ENCODE measurements at regions not wholly inside any gene's neighbourhood (a gene's known extent, or its start where the extent isn't known, plus 50 kb on each side); places are given as distances from the start of the nearest gene placed in this dataset.

- Histone ChIP-seq H3K4me1 (ENCODE audit: insufficient read depth, low read length) (no peaks in the 10 kb centered on the region; the same call in 1 of the 2 replicates), H3K9ac (ENCODE audit: low read depth, low read length) (no peak overlapping the region), H3K4me3 (ENCODE audit: low read length) (no peak overlapping the region), H3K9me3 (ENCODE audit: insufficient read depth, low read depth, low read length) (no peaks in the 10 kb centered on the region; the same call in 1 of the 2 replicates), H3K27me3 (ENCODE audit: insufficient read depth, low read length) (no peaks in the 10 kb centered on the region), H3K36me3 (ENCODE audit: insufficient read depth, low read depth, low read length) (no peaks in the 10 kb centered on the region), H3K27ac (ENCODE audit: low read length) (no peak overlapping the region)
Observed at GRCh38 chr5:17829456-17829855, 195.2 kb downstream of the TAF11L14 start.

DNA sequence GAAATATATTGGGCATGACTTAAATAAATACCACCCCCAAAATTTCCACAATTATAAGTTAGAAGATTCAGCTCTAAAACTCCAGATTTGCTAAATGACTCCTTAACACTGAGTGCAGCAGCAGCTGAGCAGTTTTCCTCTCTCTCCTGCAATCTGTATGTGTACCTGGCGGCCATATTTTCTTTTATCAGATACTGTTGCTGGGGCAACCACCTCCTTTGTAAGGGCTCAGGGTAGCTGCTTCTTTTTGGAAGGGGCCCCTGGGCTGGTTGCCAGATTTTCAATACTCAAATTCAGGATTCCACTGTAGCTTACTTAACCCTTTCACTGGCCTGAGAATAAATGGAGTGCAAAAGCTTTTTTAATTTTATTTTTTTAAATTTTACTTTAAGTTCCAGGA lies 197.0 kb downstream of the TAF11L14 start:
- no peak overlapping the region for H3K27ac ChIP-seq (ENCODE audit: low read length)
- H3K36me3 ChIP-seq (ENCODE audit: insufficient read depth, low read depth, low read length) = no peaks in the 10 kb centered on the region
- no peak overlapping the region for H3K9ac ChIP-seq (ENCODE audit: low read depth, low read length)
- no peak overlapping the region for H3K4me3 ChIP-seq (ENCODE audit: low read length)
- H3K9me3 ChIP-seq (ENCODE audit: insufficient read depth, low read depth, low read length) = peaks cover 4% of the 10 kb centered on the region; the same call in 1 of the 2 replicates
- H3K4me1 ChIP-seq (ENCODE audit: insufficient read depth, low read length) = no peaks in the 10 kb centered on the region; the same call in 1 of the 2 replicates
- no peaks in the 10 kb centered on the region for H3K27me3 ChIP-seq (ENCODE audit: insufficient read depth, low read length)

DNA sequence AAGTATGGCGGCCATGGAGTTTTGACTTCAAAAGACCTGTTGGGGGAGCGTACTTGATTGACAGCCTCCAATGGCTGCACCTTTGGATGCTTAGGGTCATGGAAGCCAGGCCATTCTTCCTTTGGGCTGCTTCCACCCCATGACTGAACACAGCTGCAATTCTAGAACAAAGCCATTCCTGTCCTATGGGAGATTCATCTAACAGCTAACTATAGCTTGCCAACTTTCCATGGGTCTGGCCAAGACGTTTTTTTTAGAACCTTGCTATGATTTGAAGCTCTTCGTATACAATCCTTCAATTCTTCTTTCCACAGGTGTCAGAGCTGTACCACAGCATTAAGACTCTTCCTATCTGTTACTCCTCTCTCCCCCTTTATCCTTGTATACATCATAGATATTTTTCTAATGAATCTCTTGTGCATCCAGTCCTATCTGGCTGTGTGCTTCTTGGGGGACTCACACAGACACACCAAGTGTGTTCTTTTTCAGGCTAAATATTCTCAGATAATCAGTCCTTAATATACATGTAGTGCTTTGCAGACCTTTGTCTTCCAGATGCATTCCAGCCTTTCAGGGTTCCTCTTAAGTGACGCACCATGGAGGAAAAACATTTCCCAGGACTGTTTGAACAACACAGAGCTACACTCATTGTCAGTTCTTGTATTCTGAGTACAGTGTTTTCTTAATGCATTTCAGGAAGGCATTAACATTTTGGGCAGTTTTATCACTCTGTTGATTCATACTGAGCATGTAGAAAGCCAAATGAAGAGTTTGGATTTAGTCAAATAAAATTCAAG lies 198.9 kb downstream of the TAF11L14 start:
- Histone ChIP-seq H3K4me1 (ENCODE audit: insufficient read depth, low read length) (no peaks in the 10 kb centered on the region; the same call in 1 of the 2 replicates), H3K27ac (ENCODE audit: low read length) (no peak overlapping the region), H3K4me3 (ENCODE audit: low read length) (no peak overlapping the region), H3K36me3 (ENCODE audit: insufficient read depth, low read depth, low read length) (no peaks in the 10 kb centered on the region), H3K9me3 (ENCODE audit: insufficient read depth, low read depth, low read length) (0 out of 2 replicates have a peak, but pooled peaks cover 4% of the 10 kb centered on the region), H3K27me3 (ENCODE audit: insufficient read depth, low read length) (no peaks in the 10 kb centered on the region), H3K9ac (ENCODE audit: low read depth, low read length) (no peak overlapping the region)

GRCh38 chr5:17837757-17838156 lies 203.5 kb downstream of the TAF11L14 start:
- Histone ChIP-seq H3K9ac (ENCODE audit: low read depth, low read length) (no peak overlapping the region), H3K36me3 (ENCODE audit: insufficient read depth, low read depth, low read length) (no peaks in the 10 kb centered on the region), H3K27me3 (ENCODE audit: insufficient read depth, low read length) (no peaks in the 10 kb centered on the region), H3K4me1 (ENCODE audit: insufficient read depth, low read length) (no peaks in the 10 kb centered on the region), H3K27ac (ENCODE audit: low read length) (no peak overlapping the region), H3K9me3 (ENCODE audit: insufficient read depth, low read depth, low read length) (0 out of 2 replicates have a peak, but pooled peaks cover 4% of the 10 kb centered on the region), H3K4me3 (ENCODE audit: low read length) (no peak overlapping the region)

GRCh38 chr5:17838469-17838868 lies 204.2 kb downstream of the TAF11L14 start:
- Histone ChIP-seq H3K4me3 (ENCODE audit: low read length) (no peak overlapping the region), H3K27ac (ENCODE audit: low read length) (no peak overlapping the region), H3K9ac (ENCODE audit: low read depth, low read length) (no peak overlapping the region), H3K36me3 (ENCODE audit: insufficient read depth, low read depth, low read length) (no peaks in the 10 kb centered on the region), H3K4me1 (ENCODE audit: insufficient read depth, low read length) (no peaks in the 10 kb centered on the region), H3K9me3 (ENCODE audit: insufficient read depth, low read depth, low read length) (0 out of 2 replicates have a peak, but pooled peaks cover 4% of the 10 kb centered on the region), H3K27me3 (ENCODE audit: insufficient read depth, low read length) (no peaks in the 10 kb centered on the region)

DNA sequence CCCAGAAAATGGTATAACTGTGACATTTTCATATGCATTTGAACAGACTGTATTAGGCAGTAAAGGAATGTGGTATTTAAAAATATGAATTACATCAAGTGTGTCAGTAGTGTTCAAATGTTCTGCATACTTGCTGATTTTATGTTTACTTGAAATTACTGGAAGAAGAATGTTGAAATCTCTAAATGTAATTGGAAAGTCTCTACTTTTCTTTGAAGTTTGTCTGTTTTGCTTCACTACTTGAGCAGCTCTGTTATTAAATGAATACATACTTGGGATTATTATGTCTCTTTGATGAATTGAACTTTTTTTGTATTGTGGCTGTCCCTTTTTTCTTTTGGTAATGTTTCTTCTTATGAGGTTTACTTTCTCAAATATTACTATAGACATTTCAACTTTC lies 205.6 kb downstream of the TAF11L14 start:
- Histone ChIP-seq H3K9me3 (ENCODE audit: insufficient read depth, low read depth, low read length) (0 out of 2 replicates have a peak, but pooled peaks cover 4% of the 10 kb centered on the region), H3K27me3 (ENCODE audit: insufficient read depth, low read length) (no peaks in the 10 kb centered on the region), H3K4me3 (ENCODE audit: low read length) (no peak overlapping the region), H3K9ac (ENCODE audit: low read depth, low read length) (no peak overlapping the region), H3K27ac (ENCODE audit: low read length) (no peak overlapping the region), H3K36me3 (ENCODE audit: insufficient read depth, low read depth, low read length) (no peaks in the 10 kb centered on the region), H3K4me1 (ENCODE audit: insufficient read depth, low read length) (no peaks in the 10 kb centered on the region)

GRCh38 chr5:17846496-17846895 lies 212.2 kb downstream of the TAF11L14 start:
- H3K36me3 ChIP-seq (ENCODE audit: insufficient read depth, low read depth, low read length) = no peaks in the 10 kb centered on the region
- H3K27ac ChIP-seq (ENCODE audit: low read length) = no peak overlapping the region
- H3K9me3 ChIP-seq (ENCODE audit: insufficient read depth, low read depth, low read length) = no peaks in the 10 kb centered on the region
- no peak overlapping the region for H3K4me3 ChIP-seq (ENCODE audit: low read length)
- H3K27me3 ChIP-seq (ENCODE audit: insufficient read depth, low read length) = no peaks in the 10 kb centered on the region
- H3K4me1 ChIP-seq (ENCODE audit: insufficient read depth, low read length) = no peaks in the 10 kb centered on the region
- H3K9ac ChIP-seq (ENCODE audit: low read depth, low read length) = no peak overlapping the region

GRCh38 chr5:17847286-17847685 lies 213.0 kb downstream of the TAF11L14 start:
- no peaks in the 10 kb centered on the region for H3K27me3 ChIP-seq (ENCODE audit: insufficient read depth, low read length)
- no peaks in the 10 kb centered on the region for H3K9me3 ChIP-seq (ENCODE audit: insufficient read depth, low read depth, low read length)
- no peaks in the 10 kb centered on the region for H3K4me1 ChIP-seq (ENCODE audit: insufficient read depth, low read length)
- no peak overlapping the region for H3K9ac ChIP-seq (ENCODE audit: low read depth, low read length)
- H3K4me3 ChIP-seq (ENCODE audit: low read length) = no peak overlapping the region
- no peaks in the 10 kb centered on the region for H3K36me3 ChIP-seq (ENCODE audit: insufficient read depth, low read depth, low read length)
- no peak overlapping the region for H3K27ac ChIP-seq (ENCODE audit: low read length)

- Histone ChIP-seq H3K36me3 (ENCODE audit: insufficient read depth, low read depth, low read length) (no peaks in the 10 kb centered on the region), H3K4me1 (ENCODE audit: insufficient read depth, low read length) (no peaks in the 10 kb centered on the region), H3K27ac (ENCODE audit: low read length) (no peak overlapping the region), H3K4me3 (ENCODE audit: low read length) (no peak overlapping the region), H3K27me3 (ENCODE audit: insufficient read depth, low read length) (no peaks in the 10 kb centered on the region), H3K9me3 (ENCODE audit: insufficient read depth, low read depth, low read length) (no peaks in the 10 kb centered on the region), H3K9ac (ENCODE audit: low read depth, low read length) (no peak overlapping the region)
Observed at GRCh38 chr5:17852111-17852510, 217.9 kb downstream of the TAF11L14 start.

DNA sequence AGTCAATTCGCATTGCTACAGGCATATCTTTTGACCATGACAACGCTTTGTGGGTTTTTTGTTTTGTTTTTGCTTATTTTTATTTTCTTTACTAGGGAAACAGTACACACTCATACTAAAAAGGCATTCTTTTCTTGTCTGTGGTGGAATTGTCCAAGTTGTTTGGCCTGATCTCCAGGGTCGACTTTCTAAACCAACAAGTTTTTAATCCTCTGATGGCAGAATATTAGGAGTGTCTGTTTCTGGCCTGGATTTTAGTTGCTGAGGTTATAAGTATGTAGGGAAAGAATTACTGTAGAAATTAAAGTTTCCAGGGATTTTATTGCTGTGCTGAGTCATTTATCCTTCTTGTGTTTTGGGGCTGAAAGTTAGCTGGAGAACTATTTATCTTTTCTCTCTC lies 218.5 kb downstream of the TAF11L14 start:
- H3K27me3 ChIP-seq (ENCODE audit: insufficient read depth, low read length) = no peaks in the 10 kb centered on the region
- H3K4me3 ChIP-seq (ENCODE audit: low read length) = no peak overlapping the region
- H3K9ac ChIP-seq (ENCODE audit: low read depth, low read length) = no peak overlapping the region
- no peaks in the 10 kb centered on the region for H3K9me3 ChIP-seq (ENCODE audit: insufficient read depth, low read depth, low read length)
- H3K4me1 ChIP-seq (ENCODE audit: insufficient read depth, low read length) = no peaks in the 10 kb centered on the region
- H3K27ac ChIP-seq (ENCODE audit: low read length) = no peak overlapping the region
- no peaks in the 10 kb centered on the region for H3K36me3 ChIP-seq (ENCODE audit: insufficient read depth, low read depth, low read length)

DNA sequence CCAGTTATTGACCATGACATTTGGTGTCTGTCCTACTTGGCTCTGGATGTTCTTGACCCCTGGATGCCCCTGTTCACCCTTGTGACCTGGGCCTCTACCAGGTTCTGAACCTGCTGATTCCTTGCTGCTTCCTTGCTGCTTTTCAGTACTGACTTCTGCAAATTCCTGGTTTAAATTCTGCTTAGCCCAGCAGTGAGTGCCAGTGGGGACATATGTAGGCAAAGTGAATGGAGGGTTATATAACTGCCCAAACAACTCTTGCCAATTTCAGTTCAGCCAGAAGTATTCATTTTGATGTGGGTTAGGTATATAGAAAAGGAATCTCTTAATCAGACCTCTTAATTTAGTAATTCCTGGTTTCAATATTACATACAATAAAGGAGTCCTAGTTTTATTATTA lies 220.6 kb downstream of the TAF11L14 start:
- no peaks in the 10 kb centered on the region for H3K36me3 ChIP-seq (ENCODE audit: insufficient read depth, low read depth, low read length)
- H3K27me3 ChIP-seq (ENCODE audit: insufficient read depth, low read length) = no peaks in the 10 kb centered on the region
- H3K4me3 ChIP-seq (ENCODE audit: low read length) = no peak overlapping the region
- no peaks in the 10 kb centered on the region for H3K4me1 ChIP-seq (ENCODE audit: insufficient read depth, low read length)
- H3K27ac ChIP-seq (ENCODE audit: low read length) = no peak overlapping the region
- no peak overlapping the region for H3K9ac ChIP-seq (ENCODE audit: low read depth, low read length)
- H3K9me3 ChIP-seq (ENCODE audit: insufficient read depth, low read depth, low read length) = no peaks in the 10 kb centered on the region

DNA sequence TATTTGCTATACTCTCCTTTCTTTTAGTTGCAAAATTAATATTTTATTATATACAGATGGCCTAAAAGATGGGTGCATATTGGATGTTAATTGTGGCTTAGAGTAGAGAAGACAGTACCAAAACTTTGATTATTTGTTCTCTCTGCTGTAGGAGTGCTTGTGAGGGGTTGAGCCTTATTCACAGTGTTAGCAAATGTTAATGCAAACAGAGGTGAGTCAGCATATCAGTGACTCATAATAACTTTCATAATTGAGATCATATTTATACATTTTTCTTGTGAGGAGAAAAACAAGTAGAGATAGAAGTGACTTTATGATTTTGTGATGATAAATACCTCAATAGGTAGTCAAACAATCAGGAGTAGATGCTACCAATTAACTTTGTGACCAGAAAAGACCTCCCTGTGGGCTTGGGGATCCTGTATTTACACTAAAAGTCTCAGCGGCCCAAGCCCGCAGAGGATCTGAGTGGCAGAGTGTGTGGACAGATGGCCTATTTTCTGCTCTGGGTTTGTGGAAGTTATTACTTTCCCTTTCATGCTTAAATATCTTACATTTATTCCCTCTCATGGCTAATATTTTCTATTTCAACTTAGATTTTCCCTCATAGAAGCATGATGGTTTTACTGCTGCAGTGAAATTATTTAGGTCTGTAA lies 226.5 kb downstream of the TAF11L14 start:
- H3K27me3 ChIP-seq (ENCODE audit: insufficient read depth, low read length) = no peaks in the 10 kb centered on the region
- no peak overlapping the region for H3K4me3 ChIP-seq (ENCODE audit: low read length)
- H3K9me3 ChIP-seq (ENCODE audit: insufficient read depth, low read depth, low read length) = peaks cover 7% of the 10 kb centered on the region; the same call in 1 of the 2 replicates
- H3K9ac ChIP-seq (ENCODE audit: low read depth, low read length) = no peak overlapping the region
- no peaks in the 10 kb centered on the region for H3K4me1 ChIP-seq (ENCODE audit: insufficient read depth, low read length)
- no peaks in the 10 kb centered on the region for H3K36me3 ChIP-seq (ENCODE audit: insufficient read depth, low read depth, low read length)
- no peak overlapping the region for H3K27ac ChIP-seq (ENCODE audit: low read length)

Data from iPS-20b (cell line).